Thoracic aorta (tissue), 2 donors: ENCODE measurements at regions not wholly inside any gene's neighbourhood (a gene's known extent, or its start where the extent isn't known, plus 50 kb on each side); places are given as distances from the start of the nearest gene placed in this dataset.

Experiments used
- ATAC-seq: fragments of 150-250 bp; one replicate; pipeline ENCODE4 v1.8.0; 2017; ENCODE audit warnings: low read depth; ENCODE audit not compliant: insufficient number of reproducible peaks, low FRiP score
- DNase-seq: peaks from one replicate; pipeline ENCODE4 v3.0.0-alpha.2; 2020; ENCODE audit warnings: low spot score
- H3K27ac ChIP-seq, 2 donors: fragments of 200-600 bp; sonication (generic); 1 replicate in 1 of 2; 2 replicates in 1 of 2; pipeline ENCODE4 v1.5.1; 2016; ENCODE audit warnings: mild to moderate bottlenecking in 2 of 2, moderate library complexity in 2 of 2
- H3K27me3 ChIP-seq: fragments of 200-600 bp; sonication (generic); replicated peaks from 2 replicates; pipeline ENCODE4 v1.6.0; 2016; ENCODE audit warnings: mild to moderate bottlenecking; ENCODE audit not compliant: insufficient read depth
- H3K36me3 ChIP-seq: fragments of 200-600 bp; sonication (generic); one replicate; pipeline ENCODE4 v1.5.1; 2016
- H3K4me1 ChIP-seq, 2 donors: fragments of 200-600 bp; sonication (generic); 1 replicate in 1 of 2; 2 replicates in 1 of 2; pipeline versions ENCODE4 v1.5.1 to v1.6.0; 2016; ENCODE audit warnings: low read depth in 2 of 2, mild to moderate bottlenecking in 1 of 2; ENCODE audit not compliant: control insufficient read depth in 1 of 2
- H3K4me3 ChIP-seq: fragments of 200-600 bp; sonication (generic); 2 replicates; pipeline ENCODE4 v1.5.1; 2016; ENCODE audit warnings: mild to moderate bottlenecking
- H3K9me3 ChIP-seq: fragments of 200-600 bp; sonication (generic); 2 replicates; pipeline ENCODE4 v1.5.1; 2016
- TF ChIP-seq, protein P1 (sequence below): fragments of 200-600 bp; sonication (generic); IDR thresholded peaks from one replicate; pipeline ENCODE4 v1.5.1; 2019; ENCODE audit warnings: antibody characterized with exemption

- H3K27ac ChIP-seq, result no peak overlapping the region
- no peak for ATAC-seq
- TF ChIP-seq, protein P1, sequence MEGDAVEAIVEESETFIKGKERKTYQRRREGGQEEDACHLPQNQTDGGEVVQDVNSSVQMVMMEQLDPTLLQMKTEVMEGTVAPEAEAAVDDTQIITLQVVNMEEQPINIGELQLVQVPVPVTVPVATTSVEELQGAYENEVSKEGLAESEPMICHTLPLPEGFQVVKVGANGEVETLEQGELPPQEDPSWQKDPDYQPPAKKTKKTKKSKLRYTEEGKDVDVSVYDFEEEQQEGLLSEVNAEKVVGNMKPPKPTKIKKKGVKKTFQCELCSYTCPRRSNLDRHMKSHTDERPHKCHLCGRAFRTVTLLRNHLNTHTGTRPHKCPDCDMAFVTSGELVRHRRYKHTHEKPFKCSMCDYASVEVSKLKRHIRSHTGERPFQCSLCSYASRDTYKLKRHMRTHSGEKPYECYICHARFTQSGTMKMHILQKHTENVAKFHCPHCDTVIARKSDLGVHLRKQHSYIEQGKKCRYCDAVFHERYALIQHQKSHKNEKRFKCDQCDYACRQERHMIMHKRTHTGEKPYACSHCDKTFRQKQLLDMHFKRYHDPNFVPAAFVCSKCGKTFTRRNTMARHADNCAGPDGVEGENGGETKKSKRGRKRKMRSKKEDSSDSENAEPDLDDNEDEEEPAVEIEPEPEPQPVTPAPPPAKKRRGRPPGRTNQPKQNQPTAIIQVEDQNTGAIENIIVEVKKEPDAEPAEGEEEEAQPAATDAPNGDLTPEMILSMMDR, result no peak
- H3K4me1 ChIP-seq, result no peaks in the 10 kb centered on the region
- no peaks in the 10 kb centered on the region for H3K9me3 ChIP-seq
- no peaks in the 10 kb centered on the region for H3K36me3 ChIP-seq
- no peak overlapping the region for H3K4me3 ChIP-seq
- no peaks in the 10 kb centered on the region for H3K27me3 ChIP-seq
- DNase-seq, result no peak
These were observed 78.3 kb upstream of the SLC16A7 start for GRCh38 chr12:59517522-59517921.

DNA sequence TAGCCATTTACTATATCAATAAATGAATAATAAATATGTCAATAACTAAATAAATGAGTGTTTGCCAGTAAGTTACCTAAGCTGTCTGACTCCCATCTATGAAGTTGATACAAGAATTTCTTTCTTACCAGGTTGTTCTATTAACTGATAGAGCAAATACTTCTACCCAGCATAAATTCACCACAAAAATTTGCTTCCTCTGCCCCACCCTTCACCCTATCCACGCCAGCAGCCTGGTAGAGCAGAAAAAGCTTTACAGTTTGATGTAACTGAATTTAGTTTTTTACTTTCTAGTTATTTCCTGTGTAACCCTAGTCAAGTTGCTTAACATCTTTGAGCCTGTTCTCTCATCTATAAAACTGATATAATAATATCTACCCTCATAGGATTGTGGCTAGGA is 94.9 kb upstream of the SLC16A7 start:
- ATAC-seq (no peak), DNase-seq (no peak)
- TF ChIP-seq, protein P1, result no peak
- Histone ChIP-seq H3K27ac (no peak overlapping the region), H3K4me3 (no peak overlapping the region), H3K4me1 (no peaks in the 10 kb centered on the region), H3K27me3 (no peaks in the 10 kb centered on the region), H3K9me3 (no peaks in the 10 kb centered on the region), H3K36me3 (no peaks in the 10 kb centered on the region)

DNA sequence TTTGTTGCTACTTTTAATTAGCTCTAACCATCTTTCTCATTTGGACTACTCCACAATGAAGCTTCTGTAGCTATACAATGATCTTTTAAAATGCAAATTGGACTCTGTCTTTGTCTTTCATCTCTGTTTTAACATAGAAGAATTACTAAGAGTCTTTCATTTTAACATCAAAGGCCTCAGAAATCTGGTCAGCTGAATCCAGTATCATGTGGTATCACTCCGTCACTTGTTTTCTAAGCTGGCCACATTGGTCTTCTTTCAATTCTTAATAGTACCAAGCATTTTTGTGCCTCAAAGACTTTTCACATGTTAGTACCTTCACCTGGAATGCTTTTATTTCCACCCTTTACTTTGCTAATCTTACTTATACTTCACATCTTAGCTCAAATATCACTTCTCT is 95.5 kb upstream of the SLC16A7 start:
- H3K4me1 ChIP-seq, result no peaks in the 10 kb centered on the region
- no peak for DNase-seq
- ATAC-seq, result no peak
- H3K4me3 ChIP-seq, result no peak overlapping the region
- TF ChIP-seq, protein P1, result no peak
- no peaks in the 10 kb centered on the region for H3K27me3 ChIP-seq
- H3K27ac ChIP-seq, result no peak overlapping the region
- no peaks in the 10 kb centered on the region for H3K36me3 ChIP-seq
- no peaks in the 10 kb centered on the region for H3K9me3 ChIP-seq

GRCh38 chr12:59499774-59500173 is 96.1 kb upstream of the SLC16A7 start:
- Histone ChIP-seq H3K36me3 (no peaks in the 10 kb centered on the region), H3K4me1 (no peaks in the 10 kb centered on the region)
- ATAC-seq, result no peak

GRCh38 chr12:59494617-59495016 is 101.2 kb upstream of the SLC16A7 start:
- H3K4me1 ChIP-seq, result no peaks in the 10 kb centered on the region
- TF ChIP-seq, protein P1, result no peak
- ATAC-seq, result no peak
- no peak overlapping the region for H3K27ac ChIP-seq
- no peaks in the 10 kb centered on the region for H3K9me3 ChIP-seq
- H3K36me3 ChIP-seq, result no peaks in the 10 kb centered on the region
- H3K27me3 ChIP-seq, result no peaks in the 10 kb centered on the region
- DNase-seq, result no peak
- H3K4me3 ChIP-seq, result no peak overlapping the region

More at GRCh38 chr12:59499774-59500173, 96.1 kb upstream of the SLC16A7 start:
- H3K27ac ChIP-seq, result no peak overlapping the region
- TF ChIP-seq, protein P1, result no peak
- DNase-seq, result no peak
- no peaks in the 10 kb centered on the region for H3K9me3 ChIP-seq
- no peak overlapping the region for H3K4me3 ChIP-seq
- no peaks in the 10 kb centered on the region for H3K27me3 ChIP-seq
